Gastroesophageal sphincter (tissue), 3 donors: ENCODE measurements at regions not wholly inside any gene's neighbourhood (a gene's known extent, or its start where the extent isn't known, plus 50 kb on each side); places are given as distances from the start of the nearest gene placed in this dataset.

Experiments used
- EP300 ChIP-seq: sonication (generic); formaldehyde crosslinking; IDR thresholded peaks from one replicate; pipeline ENCODE4 v1.6.1; 2017; ENCODE audit warnings: antibody characterized with exemption, mild to moderate bottlenecking
- POLR2A ChIP-seq, 2 donors: fragments of 450-650 bp; IDR thresholded peaks; one replicate each; pipeline ENCODE4 v1.6.1; 2017; ENCODE audit warnings: antibody characterized with exemption in 2 of 2, mild to moderate bottlenecking in 2 of 2, moderate library complexity in 1 of 2
- TF ChIP-seq, protein P1 (sequence below), 4 experiments: fragments of 200-600 bp in 2 of 4; fragments of 450-650 bp in 2 of 4; sonication (generic) in 1 of 4; IDR thresholded peaks; one replicate each; pipeline ENCODE4 v1.5.1; 2017 to 2019; ENCODE audit warnings: antibody characterized with exemption in 4 of 4, mild to moderate bottlenecking in 2 of 4, moderate library complexity in 2 of 4

DNA sequence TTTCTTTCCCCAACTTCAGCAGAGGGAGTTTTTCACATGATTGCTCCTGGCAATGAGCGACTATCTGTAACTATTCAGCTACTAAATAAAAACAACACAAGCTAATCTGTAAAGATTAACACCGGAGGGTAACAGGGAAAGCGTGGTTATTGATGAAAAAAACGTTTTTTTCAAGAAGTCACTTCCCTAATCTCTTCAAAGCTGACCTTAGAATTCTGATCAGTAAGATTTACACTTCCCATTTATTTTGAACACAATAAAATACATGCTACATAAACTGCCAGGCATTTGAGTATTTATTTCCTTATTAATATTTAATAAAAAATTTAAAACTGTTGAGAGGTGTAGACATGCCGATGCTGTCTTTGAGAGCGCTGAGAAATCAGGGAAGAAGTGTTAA, 207.4 kb upstream of the HDAC4 start:
- TF ChIP-seq, protein P1, sequence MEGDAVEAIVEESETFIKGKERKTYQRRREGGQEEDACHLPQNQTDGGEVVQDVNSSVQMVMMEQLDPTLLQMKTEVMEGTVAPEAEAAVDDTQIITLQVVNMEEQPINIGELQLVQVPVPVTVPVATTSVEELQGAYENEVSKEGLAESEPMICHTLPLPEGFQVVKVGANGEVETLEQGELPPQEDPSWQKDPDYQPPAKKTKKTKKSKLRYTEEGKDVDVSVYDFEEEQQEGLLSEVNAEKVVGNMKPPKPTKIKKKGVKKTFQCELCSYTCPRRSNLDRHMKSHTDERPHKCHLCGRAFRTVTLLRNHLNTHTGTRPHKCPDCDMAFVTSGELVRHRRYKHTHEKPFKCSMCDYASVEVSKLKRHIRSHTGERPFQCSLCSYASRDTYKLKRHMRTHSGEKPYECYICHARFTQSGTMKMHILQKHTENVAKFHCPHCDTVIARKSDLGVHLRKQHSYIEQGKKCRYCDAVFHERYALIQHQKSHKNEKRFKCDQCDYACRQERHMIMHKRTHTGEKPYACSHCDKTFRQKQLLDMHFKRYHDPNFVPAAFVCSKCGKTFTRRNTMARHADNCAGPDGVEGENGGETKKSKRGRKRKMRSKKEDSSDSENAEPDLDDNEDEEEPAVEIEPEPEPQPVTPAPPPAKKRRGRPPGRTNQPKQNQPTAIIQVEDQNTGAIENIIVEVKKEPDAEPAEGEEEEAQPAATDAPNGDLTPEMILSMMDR (IDR thresholded peaks at IDR 0.05), result no peak
- TF ChIP-seq EP300, result no peak
- no peak for TF ChIP-seq POLR2A (IDR thresholded peaks at IDR 0.05)
